GM12878 (cell line): ENCODE measurements at regions not wholly inside any gene's neighbourhood (a gene's known extent, or its start where the extent isn't known, plus 50 kb on each side); places are given as distances from the start of the nearest gene placed in this dataset.

ENCODE experiments used
- ATAC-seq: fragments of 200-7000 bp; cut with Tn5 transposase; 3 replicates; pipeline ENCODE4 v1.9.1; 2020; ENCODE audit warnings: mild to moderate bottlenecking, moderate library complexity
- BruUV-seq: library from RNA; stranded (reverse); fragments of 400-500 nt; replicated peaks from 2 replicates; lab custom pipeline; 2021; lab: Mats Ljungman, UMichigan
- CTCF ChIA-PET: fragments of 300-600 bp; sonication (Branson Sonifier 250); formaldehyde crosslinking; extraction: SDS; loops from one replicate; lab custom pipeline; 2021; ENCODE audit warnings: inconsistent platforms; lab: Yijun Ruan, JAX
- POLR2A ChIA-PET: fragments of 350-600 bp; formaldehyde crosslinking; extraction: SDS; loops from one replicate; lab custom pipeline; 2021; ENCODE audit warnings: inconsistent platforms; lab: Charles Lee
- RAD21 ChIA-PET: fragments of 300-600 bp; sonication (Branson Sonifier 250); formaldehyde crosslinking; loops from one replicate; lab custom pipeline; 2023; ENCODE audit warnings: antibody characterized with exemption; ENCODE audit not compliant: unreplicated experiment; lab: Charles Lee
- SMC1A ChIA-PET: fragments of 300-600 bp; sonication (Branson Sonifier 250); formaldehyde crosslinking; loops from one replicate; lab custom pipeline; 2023; ENCODE audit not compliant: unreplicated experiment, uncharacterized antibody; lab: Charles Lee
- DNase-seq: peaks from one replicate; pipeline ENCODE4 v3.0.0-alpha.2; 2011; ENCODE audit warnings: low read depth, low spot score
- FAIRE-seq: peaks from 3 replicates; lab custom pipeline; 2011; peaks lifted over from hg19 to GRCh38; lab: Jason Lieb, UNC
- H2AFZ ChIP-seq: 2 replicates; pipeline ENCODE4 v1.6.0; 2011; ENCODE audit warnings: low read depth, low read length, control low read depth; ENCODE audit not compliant: control insufficient read depth
- H3K27ac ChIP-seq: 2 replicates; pipeline ENCODE4 v1.5.1; 2011; ENCODE audit warnings: control low read depth; ENCODE audit not compliant: control insufficient read depth, insufficient read depth
- H3K27me3 ChIP-seq, 2 experiments: replicated peaks in 1 of 2; 2 replicates each; pipeline versions ENCODE4 v1.6.0 to v1.6.1; 2011; ENCODE audit warnings: low read length in 1 of 2; ENCODE audit not compliant: control insufficient read depth in 2 of 2, insufficient read depth in 2 of 2
- H3K36me3 ChIP-seq, 2 experiments: 2 replicates each; pipeline ENCODE4 v1.5.1; 2011; ENCODE audit warnings: low read length in 1 of 2; ENCODE audit not compliant: control insufficient read depth in 2 of 2, insufficient read depth in 2 of 2
- H3K4me1 ChIP-seq: 2 replicates; pipeline ENCODE4 v1.6.1; 2011; ENCODE audit warnings: mild to moderate bottlenecking, low read length, moderate library complexity, mixed read lengths; ENCODE audit not compliant: control insufficient read depth, insufficient read depth
- H3K4me2 ChIP-seq: 2 replicates; pipeline ENCODE4 v1.6.0; 2011; ENCODE audit warnings: control low read depth; ENCODE audit not compliant: control insufficient read depth, insufficient read depth
- H3K4me3 ChIP-seq: fragments of 200-600 bp; sonication (generic); 2 replicates; pipeline ENCODE4 v1.5.1; 2016
- H3K79me2 ChIP-seq: 2 replicates; pipeline ENCODE4 v1.6.0; 2011; ENCODE audit warnings: low read length; ENCODE audit not compliant: control insufficient read depth, insufficient read depth
- H3K9ac ChIP-seq: 2 replicates; pipeline ENCODE4 v1.8.0; 2011; ENCODE audit warnings: low read length, control low read depth, mixed read lengths; ENCODE audit not compliant: control insufficient read depth, insufficient read depth
- H3K9me3 ChIP-seq: replicated peaks from 3 replicates; pipeline ENCODE4 v1.5.1; 2011; ENCODE audit warnings: mild to moderate bottlenecking, low read length; ENCODE audit not compliant: control insufficient read depth, insufficient read depth
- H4K20me1 ChIP-seq: 2 replicates; pipeline ENCODE4 v1.6.0; 2011; ENCODE audit not compliant: control insufficient read depth, insufficient read depth
- CBX5 ChIP-seq: sonication (generic); IDR thresholded peaks from 2 replicates; pipeline ENCODE4 v1.6.1; 2016; ENCODE audit warnings: low read depth, moderate library complexity, mild to moderate bottlenecking, inconsistent platforms
- JUND ChIP-seq: IDR thresholded peaks from 2 replicates; pipeline ENCODE4 v1.6.1; 2012; ENCODE audit warnings: low read depth, mild to moderate bottlenecking, low read length, improper control_type of control experiment, moderate library complexity
- POU2F2 ChIP-seq: IDR thresholded peaks from 3 replicates; pipeline ENCODE4 v1.6.1; 2011; ENCODE audit warnings: low read depth, mild to moderate bottlenecking, low read length, borderline replicate concordance
- ZSCAN29 ChIP-seq: fragments of 450-650 bp; IDR thresholded peaks from 2 replicates; pipeline ENCODE4 v1.6.1; 2017; ENCODE audit warnings: mild to moderate bottlenecking, moderate library complexity
- WGBS: methylation state at CpG from one replicate; pipeline ENCODE4 v1.1.6; 2016; ENCODE audit warnings: low lambda C conversion rate; ENCODE audit not compliant: insufficient replicate concordance, insufficient coverage; ENCODE audit errors: missing lambda C conversion rate; 5-methylcytosine and 5-hydroxymethylcytosine counted together
- in situ Hi-C: fragments of 300-500 bp; cut with MboI; formaldehyde crosslinking; loops from 9 replicates; pipeline ENCODE4 v1.14.3; 2018; ENCODE audit warnings: mixed read lengths
- intact Hi-C: fragments of 100-400 bp; cut with micrococcal nuclease; formaldehyde crosslinking; loops from one replicate; pipeline ENCODE4 v1.14.2; 2022; ENCODE audit not compliant: unreplicated experiment
- TF ChIP-seq, protein P1 (sequence below): IDR thresholded peaks from 2 replicates; pipeline ENCODE4 v1.6.1; 2012; ENCODE audit warnings: low read depth, low read length, improper control_type of control experiment
- TF ChIP-seq, protein P2 (sequence below): fragments of 450-650 bp; IDR thresholded peaks from 2 replicates; pipeline ENCODE4 v1.6.1; 2017; ENCODE audit warnings: low read depth, mild to moderate bottlenecking, moderate library complexity

DNA sequence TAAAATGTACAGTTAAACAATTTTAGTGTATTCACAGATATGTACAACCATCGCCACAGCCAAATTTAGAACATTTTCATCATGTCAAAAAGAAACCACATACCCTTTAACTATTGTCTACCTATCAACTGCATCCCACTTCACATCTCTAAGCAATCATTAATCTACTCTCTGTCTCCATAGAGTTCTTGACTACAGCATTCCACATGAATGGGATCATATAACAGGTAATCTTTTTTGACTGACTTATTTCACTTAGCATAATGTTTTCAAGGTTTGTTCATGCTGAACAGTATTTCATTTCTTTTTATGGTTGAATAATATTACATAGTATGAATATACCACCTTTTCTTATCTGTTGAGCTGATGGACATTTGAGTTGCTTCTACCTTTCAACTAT, 281.4 kb upstream of the EDA2R start:
- ATAC-seq = no peak
- H2AFZ ChIP-seq = no peak overlapping the region
- H3K9ac ChIP-seq = no peak overlapping the region
- ChIA-PET POLR2A (no interaction called here), SMC1A (no interaction called here), RAD21 (no interaction called here), CTCF (no interaction called here)
- H4K20me1 ChIP-seq = no peaks in the 10 kb centered on the region
- DNase-seq = no peak
- no peak overlapping the region for H3K4me2 ChIP-seq
- H3K4me1 ChIP-seq = no peaks in the 10 kb centered on the region
- no peaks in the 10 kb centered on the region for H3K9me3 ChIP-seq
- no peaks in the 10 kb centered on the region for H3K36me3 ChIP-seq
- H3K4me3 ChIP-seq = no peak overlapping the region
- 67% methylated on average over 1 of the region's 1 CpG for WGBS
- intact Hi-C loops = no loop called here
- no TSS peak for BruUV-seq
- in situ Hi-C loops = loop anchor here (25.0 kb wide), 1 partner anchor 108 kb away; no protein-coding TSS in a partner anchor
- no peak overlapping the region for H3K27ac ChIP-seq
- no peaks in the 10 kb centered on the region for H3K27me3 ChIP-seq
- FAIRE-seq = no peak
- H3K79me2 ChIP-seq = no peaks in the 10 kb centered on the region
- TF ChIP-seq CBX5 = no peak
- TF ChIP-seq, protein P1, sequence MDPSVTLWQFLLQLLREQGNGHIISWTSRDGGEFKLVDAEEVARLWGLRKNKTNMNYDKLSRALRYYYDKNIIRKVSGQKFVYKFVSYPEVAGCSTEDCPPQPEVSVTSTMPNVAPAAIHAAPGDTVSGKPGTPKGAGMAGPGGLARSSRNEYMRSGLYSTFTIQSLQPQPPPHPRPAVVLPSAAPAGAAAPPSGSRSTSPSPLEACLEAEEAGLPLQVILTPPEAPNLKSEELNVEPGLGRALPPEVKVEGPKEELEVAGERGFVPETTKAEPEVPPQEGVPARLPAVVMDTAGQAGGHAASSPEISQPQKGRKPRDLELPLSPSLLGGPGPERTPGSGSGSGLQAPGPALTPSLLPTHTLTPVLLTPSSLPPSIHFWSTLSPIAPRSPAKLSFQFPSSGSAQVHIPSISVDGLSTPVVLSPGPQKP = no peak
- TF ChIP-seq POU2F2 = no peak
- TF ChIP-seq ZSCAN29 = no peak
- TF ChIP-seq, protein P2, sequence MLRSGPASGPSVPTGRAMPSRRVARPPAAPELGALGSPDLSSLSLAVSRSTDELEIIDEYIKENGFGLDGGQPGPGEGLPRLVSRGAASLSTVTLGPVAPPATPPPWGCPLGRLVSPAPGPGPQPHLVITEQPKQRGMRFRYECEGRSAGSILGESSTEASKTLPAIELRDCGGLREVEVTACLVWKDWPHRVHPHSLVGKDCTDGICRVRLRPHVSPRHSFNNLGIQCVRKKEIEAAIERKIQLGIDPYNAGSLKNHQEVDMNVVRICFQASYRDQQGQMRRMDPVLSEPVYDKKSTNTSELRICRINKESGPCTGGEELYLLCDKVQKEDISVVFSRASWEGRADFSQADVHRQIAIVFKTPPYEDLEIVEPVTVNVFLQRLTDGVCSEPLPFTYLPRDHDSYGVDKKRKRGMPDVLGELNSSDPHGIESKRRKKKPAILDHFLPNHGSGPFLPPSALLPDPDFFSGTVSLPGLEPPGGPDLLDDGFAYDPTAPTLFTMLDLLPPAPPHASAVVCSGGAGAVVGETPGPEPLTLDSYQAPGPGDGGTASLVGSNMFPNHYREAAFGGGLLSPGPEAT = no peak
- TF ChIP-seq JUND = no peak
- TF ChIP-seq, all 136 proteins: peak for 0
